Mammary epithelial cell (primary cell): ENCODE measurements at regions not wholly inside any gene's neighbourhood (a gene's known extent, or its start where the extent isn't known, plus 50 kb on each side); places are given as distances from the start of the nearest gene placed in this dataset.

ENCODE experiments used
- CTCF ChIP-seq, 2 donors: IDR thresholded peaks in 1 of 2; conservative IDR thresholded peaks in 1 of 2; 2 replicates each; pipeline ENCODE4 v1.5.1; 2011 to 2012; ENCODE audit warnings: inconsistent platforms in 2 of 2, low read length in 2 of 2, mild to moderate bottlenecking in 2 of 2, control low read depth in 1 of 2, low read depth in 1 of 2; ENCODE audit not compliant: insufficient read depth in 1 of 2; ENCODE audit errors: extremely low read depth in 1 of 2
- EZH2 ChIP-seq: IDR thresholded peaks from 2 replicates; pipeline ENCODE4 v1.6.1; 2012; ENCODE audit warnings: low read length, inconsistent platforms, borderline replicate concordance

DNA sequence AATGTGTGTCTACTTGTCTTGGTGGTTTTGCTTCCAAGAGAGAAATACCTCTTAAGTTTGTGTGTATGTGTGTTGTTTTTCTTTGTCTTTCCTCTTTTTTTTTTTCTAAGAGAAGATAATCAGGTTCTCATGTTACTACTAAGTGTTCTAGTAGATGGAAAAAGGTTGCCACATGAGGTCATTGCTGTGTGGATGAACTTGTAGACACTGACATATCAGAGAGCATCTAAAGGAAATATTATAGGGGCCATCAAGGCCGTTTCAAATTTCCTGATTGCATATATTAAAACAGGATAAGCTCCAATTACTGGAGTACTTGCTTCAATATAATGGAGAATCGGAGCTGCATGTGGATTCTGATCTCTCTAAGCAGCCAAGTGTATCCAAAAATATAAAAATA is 747.5 kb downstream of the NR2F2 start:
- TF ChIP-seq EZH2 (no peak), CTCF (conservative IDR thresholded peaks at IDR 0.05 in 1 of 2, IDR thresholded peaks at IDR 0.05 in 1 of 2; ENCODE audit: extremely low read depth in 1 of 2, insufficient read depth in 1 of 2, low read depth in 1 of 2, low read length in 2 of 2) (no peak)
